A673 (cell line): ENCODE measurements at regions not wholly inside any gene's neighbourhood (a gene's known extent, or its start where the extent isn't known, plus 50 kb on each side); places are given as distances from the start of the nearest gene placed in this dataset.

Experiments
- EZH2 ChIP-seq: fragments of 200-600 bp; sonication (generic); IDR thresholded peaks from 2 replicates; pipeline ENCODE4 v1.6.1; 2017; ENCODE audit warnings: borderline replicate concordance, low read depth, mild to moderate bottlenecking, mixed read lengths, antibody characterized with exemption, low read length; ENCODE audit not compliant: poor library complexity, severe bottlenecking
- TF ChIP-seq, protein P1 (sequence below): fragments of 300-800, 200-600 bp; sonication (generic); conservative IDR thresholded peaks from 2 replicates; pipeline ENCODE4 v1.5.1; 2017; ENCODE audit warnings: low read depth, mild to moderate bottlenecking, antibody characterized with exemption, low read length, moderate library complexity, mixed read lengths

DNA sequence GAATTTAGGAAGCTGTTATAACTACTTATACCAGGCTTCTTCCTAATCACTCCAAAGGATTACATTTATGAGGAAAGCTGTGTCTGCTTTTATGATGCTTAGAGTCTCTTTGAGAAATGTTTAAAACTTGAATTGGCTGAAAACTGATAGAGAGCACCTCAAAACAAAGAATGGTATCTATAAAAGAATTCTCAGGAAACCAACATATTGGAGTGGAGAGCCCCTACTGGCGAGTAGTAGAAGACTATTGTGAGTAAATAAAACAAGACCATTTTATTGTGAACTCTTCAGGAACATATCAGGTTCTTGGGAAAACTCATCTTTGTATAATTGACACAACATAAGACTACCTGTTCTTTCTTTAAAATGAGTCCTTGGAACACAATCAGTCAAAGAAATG lies 578.6 kb downstream of the RERGL start:
- no peak for TF ChIP-seq EZH2
- TF ChIP-seq, protein P1, sequence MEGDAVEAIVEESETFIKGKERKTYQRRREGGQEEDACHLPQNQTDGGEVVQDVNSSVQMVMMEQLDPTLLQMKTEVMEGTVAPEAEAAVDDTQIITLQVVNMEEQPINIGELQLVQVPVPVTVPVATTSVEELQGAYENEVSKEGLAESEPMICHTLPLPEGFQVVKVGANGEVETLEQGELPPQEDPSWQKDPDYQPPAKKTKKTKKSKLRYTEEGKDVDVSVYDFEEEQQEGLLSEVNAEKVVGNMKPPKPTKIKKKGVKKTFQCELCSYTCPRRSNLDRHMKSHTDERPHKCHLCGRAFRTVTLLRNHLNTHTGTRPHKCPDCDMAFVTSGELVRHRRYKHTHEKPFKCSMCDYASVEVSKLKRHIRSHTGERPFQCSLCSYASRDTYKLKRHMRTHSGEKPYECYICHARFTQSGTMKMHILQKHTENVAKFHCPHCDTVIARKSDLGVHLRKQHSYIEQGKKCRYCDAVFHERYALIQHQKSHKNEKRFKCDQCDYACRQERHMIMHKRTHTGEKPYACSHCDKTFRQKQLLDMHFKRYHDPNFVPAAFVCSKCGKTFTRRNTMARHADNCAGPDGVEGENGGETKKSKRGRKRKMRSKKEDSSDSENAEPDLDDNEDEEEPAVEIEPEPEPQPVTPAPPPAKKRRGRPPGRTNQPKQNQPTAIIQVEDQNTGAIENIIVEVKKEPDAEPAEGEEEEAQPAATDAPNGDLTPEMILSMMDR: peak; percentile 46
